Nephron progenitor cell (in vitro differentiated cells): ENCODE measurements at regions not wholly inside any gene's neighbourhood (a gene's known extent, or its start where the extent isn't known, plus 50 kb on each side); places are given as distances from the start of the nearest gene placed in this dataset.
"Not testable (repeated sequence)": the region's sequence is repeated elsewhere in the genome, so short reads cannot be mapped to it uniquely, and the experiment has no call there.

Source experiments
- DNase-seq: peaks from one replicate; pipeline ENCODE4 v3.0.0; 2021
- H3K27ac Mint-ChIP-seq: 2 replicates; pipeline ENCODE4 v1.8.0; 2021; ENCODE audit warnings: mild to moderate bottlenecking, moderate library complexity, mixed read lengths
- H3K27me3 Mint-ChIP-seq: 2 replicates; pipeline ENCODE4 v1.8.0; 2021; ENCODE audit warnings: mild to moderate bottlenecking, low read depth, mixed read lengths; ENCODE audit not compliant: poor library complexity
- H3K36me3 Mint-ChIP-seq: 2 replicates; pipeline ENCODE4 v1.8.0; 2021; ENCODE audit warnings: low read depth, mixed read lengths
- H3K4me1 Mint-ChIP-seq: 2 replicates; pipeline ENCODE4 v1.8.0; 2021; ENCODE audit warnings: mixed read lengths
- H3K4me3 Mint-ChIP-seq: 2 replicates; pipeline ENCODE4 v1.8.0; 2021; ENCODE audit warnings: mild to moderate bottlenecking, moderate library complexity, mixed read lengths
- H3K9me3 Mint-ChIP-seq: 2 replicates; pipeline ENCODE4 v1.8.0; 2021; ENCODE audit warnings: mild to moderate bottlenecking, moderate library complexity, mixed read lengths
- CTCF ChIP-seq: fragments of 200-600 bp; sonication (generic); IDR thresholded peaks from 2 replicates; pipeline ENCODE4 v1.5.0; 2021; ENCODE audit warnings: antibody characterized with exemption

DNA sequence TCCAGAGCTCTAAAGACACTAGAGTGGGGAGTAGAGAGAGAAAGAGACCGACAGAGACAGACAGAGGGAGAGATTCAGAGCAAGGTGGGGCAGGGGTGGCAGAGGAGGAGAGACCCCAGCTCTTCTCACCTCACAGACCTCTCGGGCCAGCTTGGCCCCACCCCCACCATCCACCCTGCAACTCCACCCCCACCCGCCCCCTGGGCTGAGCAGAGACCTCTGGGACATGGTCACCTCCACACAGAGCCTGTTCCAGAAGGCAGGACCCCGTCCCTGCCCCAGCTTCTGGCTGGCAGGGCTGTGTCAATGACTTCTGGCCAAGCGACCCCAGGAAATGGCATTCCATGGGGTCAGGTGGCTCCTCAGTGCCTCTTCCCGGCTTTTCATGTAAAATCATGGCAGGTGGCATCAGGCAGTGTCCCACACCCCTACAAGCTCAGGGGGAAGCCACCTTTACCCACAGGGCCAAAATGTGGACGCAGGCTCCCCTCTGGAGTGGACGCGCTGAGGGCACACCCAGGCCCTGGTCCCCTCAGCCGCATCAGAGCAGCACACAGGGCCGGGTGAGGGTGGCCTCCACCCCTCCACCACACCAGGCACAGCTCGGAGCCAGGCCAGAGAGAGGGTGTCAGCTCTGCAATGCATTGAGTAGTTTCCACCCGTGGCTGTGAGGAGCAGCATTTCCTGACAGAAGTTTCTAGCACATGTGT is 131.2 kb upstream of the LPCAT1 start:
- H3K27ac Mint-ChIP-seq: no peak overlapping the region
- TF ChIP-seq CTCF: no peak
- H3K4me1 Mint-ChIP-seq: peaks cover 17% of the 10 kb centered on the region
- H3K36me3 Mint-ChIP-seq: no peaks in the 10 kb centered on the region
- DNase-seq: no peak
- no peak overlapping the region for H3K4me3 Mint-ChIP-seq
- peaks cover 49% of the 10 kb centered on the region for H3K27me3 Mint-ChIP-seq
- no peaks in the 10 kb centered on the region for H3K9me3 Mint-ChIP-seq

GRCh38 chr5:1653698-1654651 is 130.2 kb upstream of the LPCAT1 start:
- Mint-ChIP-seq H3K4me3 (peak overlapping the region; percentile 56), H3K4me1 (peaks cover 17% of the 10 kb centered on the region), H3K27me3 (peaks cover 51% of the 10 kb centered on the region)
- not testable (repeated sequence) for H3K36me3 Mint-ChIP-seq, H3K9me3 Mint-ChIP-seq, H3K27ac Mint-ChIP-seq
- DNase-seq: peak; percentile 63
- peak; percentile 41 for TF ChIP-seq CTCF

- Mint-ChIP-seq H3K9me3 (no peaks in the 10 kb centered on the region), H3K4me1 (peaks cover 12% of the 10 kb centered on the region), H3K4me3 (peak overlapping the region; percentile 56), H3K27me3 (peaks cover 57% of the 10 kb centered on the region), H3K27ac (no peak overlapping the region), H3K36me3 (no peaks in the 10 kb centered on the region)
- no peak for TF ChIP-seq CTCF
- DNase-seq: no peak
Measured at GRCh38 chr5:1652873-1653697, 129.3 kb upstream of the LPCAT1 start.

- H3K4me3 Mint-ChIP-seq: no peak overlapping the region
- TF ChIP-seq CTCF: no peak
- H3K4me1 Mint-ChIP-seq: peaks cover 12% of the 10 kb centered on the region
- no peak overlapping the region for H3K27ac Mint-ChIP-seq
- no peaks in the 10 kb centered on the region for H3K36me3 Mint-ChIP-seq
- no peak for DNase-seq
- no peaks in the 10 kb centered on the region for H3K9me3 Mint-ChIP-seq
- peaks cover 62% of the 10 kb centered on the region for H3K27me3 Mint-ChIP-seq
Measured at GRCh38 chr5:1651971-1652872, 128.5 kb upstream of the LPCAT1 start.

- Mint-ChIP-seq H3K9me3 (no peaks in the 10 kb centered on the region), H3K4me3 (no peak overlapping the region), H3K4me1 (peaks cover 12% of the 10 kb centered on the region), H3K36me3 (no peaks in the 10 kb centered on the region), H3K27ac (no peak overlapping the region), H3K27me3 (peaks cover 60% of the 10 kb centered on the region)
- TF ChIP-seq CTCF: no peak
- no peak for DNase-seq
Measured at GRCh38 chr5:1651250-1651649, 127.5 kb upstream of the LPCAT1 start.
